HG03460 (cell line): ENCODE measurements at regions not wholly inside any gene's neighbourhood (a gene's known extent, or its start where the extent isn't known, plus 50 kb on each side); places are given as distances from the start of the nearest gene placed in this dataset.

Experiments
- ATAC-seq: cut with Tn5 transposase; IDR thresholded peaks from one replicate; pipeline ENCODE4 v1.9.1; 2021; ENCODE audit not compliant: unreplicated experiment

- no peak for ATAC-seq
Measured at GRCh38 chr6:21508753-21509152, 84.8 kb upstream of the SOX4 start.

GRCh38 chr6:21511891-21512550, 81.5 kb upstream of the SOX4 start:
- ATAC-seq, result no peak

GRCh38 chr6:21514288-21514687, 79.3 kb upstream of the SOX4 start:
- no peak for ATAC-seq

DNA sequence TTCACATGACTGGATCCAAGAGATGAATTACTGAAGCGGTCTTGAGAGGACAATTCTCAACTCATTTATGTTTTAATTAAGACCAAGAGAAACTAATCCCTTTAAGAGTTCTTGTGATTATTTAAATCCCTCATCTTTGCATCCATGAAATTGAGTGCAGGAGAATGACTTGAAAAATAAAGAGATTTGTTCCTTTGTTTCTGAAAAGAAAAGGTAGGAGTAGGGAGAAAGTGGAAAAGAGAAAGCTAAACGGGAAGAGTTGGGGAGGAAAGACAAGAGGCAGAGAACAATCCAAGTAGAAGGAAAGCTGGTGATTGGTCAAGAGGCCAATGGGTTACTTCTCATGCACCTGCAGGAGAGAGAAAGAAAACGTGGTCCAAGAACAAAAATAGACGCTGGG, 75.2 kb upstream of the SOX4 start:
- ATAC-seq, result no peak

DNA sequence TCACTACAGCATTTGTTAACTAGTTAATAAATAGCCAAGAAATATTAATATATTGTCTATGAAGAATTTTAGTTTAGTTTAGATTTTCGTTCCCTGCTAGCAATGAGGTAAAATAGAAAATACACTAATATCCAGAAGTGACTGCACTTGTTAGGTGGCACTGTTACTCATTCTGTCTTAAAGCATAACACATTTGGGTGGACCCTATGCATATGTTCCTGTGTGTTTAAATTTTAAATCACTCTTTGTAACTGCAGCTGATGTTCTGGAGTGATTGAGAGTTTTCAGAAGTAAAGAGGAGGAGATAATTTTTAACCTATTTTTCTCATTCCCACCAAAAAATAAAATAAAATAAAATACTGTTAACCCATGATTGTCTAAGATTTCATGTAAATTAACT, 73.9 kb upstream of the SOX4 start:
- ATAC-seq, result no peak

DNA sequence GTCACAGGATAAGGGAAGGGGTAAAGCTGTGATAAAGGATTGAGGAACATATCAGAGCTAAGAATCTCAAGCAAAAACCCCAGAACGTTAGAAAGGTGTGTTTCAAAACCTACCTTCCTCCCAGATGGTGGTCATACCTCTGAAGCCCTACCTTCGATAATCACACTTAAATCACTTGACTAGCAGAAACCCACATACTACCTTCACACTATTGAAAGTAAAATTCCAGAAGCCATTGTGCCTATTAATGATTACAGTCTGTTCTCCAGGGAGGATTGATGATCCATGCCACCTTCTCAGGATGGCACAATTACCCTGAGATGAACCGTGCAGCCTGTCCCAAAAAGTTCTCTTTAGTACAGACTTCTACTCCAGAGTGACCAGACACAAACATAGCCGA, 72.3 kb upstream of the SOX4 start:
- ATAC-seq, result no peak

GRCh38 chr6:21522143-21522747, 71.3 kb upstream of the SOX4 start:
- no peak for ATAC-seq

DNA sequence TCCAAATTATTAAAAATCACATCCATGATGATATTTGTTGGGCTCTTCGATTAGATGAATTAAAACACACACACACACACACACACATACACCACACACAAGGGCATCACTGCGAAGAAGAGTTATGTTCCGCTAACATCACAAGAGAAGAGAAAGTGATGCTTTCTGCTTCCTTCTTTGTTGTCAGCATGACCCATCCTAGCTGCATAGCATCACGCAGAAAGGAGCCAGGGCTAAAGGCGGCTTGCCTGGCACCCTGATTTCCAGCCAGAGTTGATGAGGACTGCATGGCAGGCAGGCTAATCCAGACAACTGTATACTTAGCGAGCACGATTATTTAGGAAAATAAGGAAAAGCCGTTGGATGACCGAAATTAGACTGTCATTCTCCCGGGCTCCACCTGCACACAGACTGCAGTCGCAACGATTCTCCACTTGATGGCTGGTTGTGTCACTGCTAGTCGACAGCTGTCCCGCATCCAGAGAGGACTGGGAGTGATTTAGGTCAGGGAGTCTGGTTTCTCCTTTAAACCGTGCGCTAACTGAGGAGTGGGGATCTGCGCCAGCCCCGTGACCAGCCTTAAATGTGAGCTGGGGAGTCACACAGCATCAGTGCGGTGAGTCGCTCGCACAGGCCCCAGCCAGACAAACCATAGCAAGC, 70.6 kb upstream of the SOX4 start:
- no peak for ATAC-seq

DNA sequence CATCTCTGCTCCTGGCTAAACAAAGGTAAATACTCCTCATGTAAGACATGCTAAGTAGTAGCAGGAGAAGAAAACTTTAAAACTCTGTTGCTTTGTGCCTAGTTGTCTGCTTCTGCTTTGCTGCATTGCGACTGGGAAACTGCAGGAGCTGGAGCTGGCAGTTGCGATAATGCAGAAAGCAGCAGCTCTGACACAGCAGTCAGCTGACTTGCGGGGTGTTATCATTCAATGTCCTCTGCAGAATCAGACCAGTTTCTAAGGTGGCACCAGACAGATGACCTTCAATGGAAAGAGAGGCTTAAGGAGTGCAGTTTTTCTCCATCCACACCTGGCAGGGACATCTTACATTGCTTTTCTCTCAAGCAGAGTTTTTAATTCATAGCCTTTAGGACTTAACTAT, 69.9 kb upstream of the SOX4 start:
- no peak for ATAC-seq

DNA sequence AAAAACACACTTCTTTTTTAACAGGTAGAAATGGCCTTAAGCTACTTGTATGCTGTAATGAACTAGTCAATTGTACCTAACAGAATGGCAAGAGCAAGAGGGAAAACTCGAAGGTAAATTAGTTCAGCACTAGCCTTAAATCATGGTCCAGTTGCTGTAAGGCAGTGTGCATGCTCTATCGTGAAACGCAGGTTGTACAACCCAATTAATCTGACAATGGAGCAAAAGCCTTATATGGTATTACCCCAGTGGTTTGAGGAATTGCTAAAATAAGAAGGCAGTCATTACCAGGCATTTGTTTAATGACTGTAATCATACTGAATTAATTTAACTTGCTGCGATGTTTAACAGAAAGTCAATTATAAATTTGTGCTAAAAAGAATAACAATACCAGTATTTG, 69.3 kb upstream of the SOX4 start:
- ATAC-seq, result no peak

DNA sequence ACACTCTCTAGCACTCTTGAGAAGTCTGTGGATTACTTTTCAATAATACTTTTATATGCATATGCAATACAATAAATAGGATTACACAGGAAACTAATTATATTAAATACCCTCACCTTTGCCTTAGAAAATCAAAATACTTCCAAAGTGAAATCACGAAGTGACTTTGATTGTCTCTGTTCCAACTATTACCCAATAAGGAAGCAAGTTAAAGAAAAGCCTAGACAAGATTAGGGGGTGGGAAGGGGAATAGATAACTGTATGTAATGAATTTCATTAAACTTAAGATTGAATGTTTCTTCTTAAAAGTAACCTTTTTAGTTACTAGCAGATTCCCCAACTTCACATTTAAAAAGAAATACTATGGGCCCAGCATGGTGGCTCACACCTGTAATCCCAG, 66.6 kb upstream of the SOX4 start:
- no peak for ATAC-seq

GRCh38 chr6:21527731-21528130, 65.8 kb upstream of the SOX4 start:
- no peak for ATAC-seq

GRCh38 chr6:21529431-21529830, 64.1 kb upstream of the SOX4 start:
- no peak for ATAC-seq

- ATAC-seq, result no peak
Measured at GRCh38 chr6:21531393-21531792, 62.2 kb upstream of the SOX4 start.

- ATAC-seq, result no peak
Measured at GRCh38 chr6:21533678-21534077, 59.9 kb upstream of the SOX4 start.

GRCh38 chr6:21536280-21536766, 57.2 kb upstream of the SOX4 start:
- ATAC-seq, result no peak

GRCh38 chr6:21537637-21538036, 55.9 kb upstream of the SOX4 start:
- ATAC-seq, result no peak

GRCh38 chr6:21538186-21538798, 55.3 kb upstream of the SOX4 start:
- no peak for ATAC-seq

GRCh38 chr6:21539621-21540100, 53.9 kb upstream of the SOX4 start:
- no peak for ATAC-seq
